ENCODE measurements at regions not wholly inside any gene's neighbourhood (a gene's known extent, or its start where the extent isn't known, plus 50 kb on each side); places are given as distances from the start of the nearest gene placed in this dataset.

DNA sequence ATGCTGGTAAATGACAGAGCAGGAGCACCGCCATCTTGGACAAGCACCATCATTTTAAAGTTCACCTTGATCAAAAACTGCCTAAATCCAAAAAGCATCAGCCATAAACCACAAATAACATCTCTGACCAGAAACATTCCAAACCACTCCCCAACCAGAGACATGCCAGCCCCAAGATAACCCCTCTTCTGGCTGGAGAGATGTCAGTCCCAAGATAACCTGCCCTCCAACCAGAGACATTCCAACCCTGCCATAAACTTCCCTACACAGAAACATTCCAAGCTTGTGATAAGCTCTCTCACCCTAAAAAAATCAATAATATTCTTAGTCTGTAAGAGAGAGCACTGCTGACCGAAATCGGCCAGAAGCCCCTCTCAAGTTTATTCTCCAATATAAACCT, 659.3 kb downstream of the XPNPEP1 start:
- H3K79me1 ChIP-seq (ENCODE audit: insufficient read depth, low read depth, low read length, poor library complexity, severe bottlenecking), result no peaks in the 10 kb centered on the region
- no peak overlapping the region for H3K18ac ChIP-seq (ENCODE audit: insufficient read length, low read depth, low read length)
- H3K9ac ChIP-seq (ENCODE audit: extremely low read depth, insufficient read length, low read length), result no peak overlapping the region
- no peaks in the 10 kb centered on the region for H3K4me1 ChIP-seq (ENCODE audit: insufficient read depth, low read length)
- no peak overlapping the region for H4K91ac ChIP-seq (ENCODE audit: insufficient read length, low read depth, low read length)
- no peak overlapping the region for H2BK12ac ChIP-seq (ENCODE audit: insufficient read length, low read depth, low read length)
- Mint-ChIP-seq H3K36me3 (ENCODE audit: insufficient read depth in 1 of 3, low read depth in 3 of 3) (peaks cover 8 to 25% (median 18%) of the 10 kb centered on the region in 3 experiments), H3K27ac (no peak overlapping the region), H3K27me3 (ENCODE audit: low read depth) (no peaks in the 10 kb centered on the region; the same call in 1 of the 2 replicates), H3K9me3 (peaks cover 30 to 31% of the 10 kb centered on the region in 2 experiments), H3K4me1 (no peaks in the 10 kb centered on the region), H3K4me3 (no peak overlapping the region)
- no peak overlapping the region for H3K27ac ChIP-seq (ENCODE audit: insufficient read length, low read depth, low read length)
- H3T11ph ChIP-seq (ENCODE audit: low read length), result no peak overlapping the region
- H4K20me1 ChIP-seq (ENCODE audit: control insufficient read depth, insufficient read depth, insufficient read length), result no peaks in the 10 kb centered on the region
- DNase-seq, result no peak
- H2BK20ac ChIP-seq (ENCODE audit: low read depth, low read length, poor library complexity, severe bottlenecking), result no peak overlapping the region
- H2BK5ac ChIP-seq (ENCODE audit: insufficient read length, low read length), result no peak overlapping the region
- no peak overlapping the region for H3K4me2 ChIP-seq (ENCODE audit: insufficient read depth, insufficient read length, low read length)
- no peaks in the 10 kb centered on the region for H3K79me2 ChIP-seq (ENCODE audit: insufficient read depth, low read length)
- H2BK15ac ChIP-seq (ENCODE audit: low read depth, low read length), result no peak overlapping the region
- no peaks in the 10 kb centered on the region for H3K9me3 ChIP-seq (ENCODE audit: control insufficient read depth, low read depth, low read length)
- no peaks in the 10 kb centered on the region for H3K23me2 ChIP-seq (ENCODE audit: insufficient read length, low read depth, low read length, poor library complexity, severe bottlenecking)
- H3K23ac ChIP-seq (ENCODE audit: insufficient read length, low read depth, low read length), result no peak overlapping the region
- no CpG with 5 or more reads among the region's 3 CpGs for WGBS (ENCODE audit: extremely low coverage, insufficient read length, low lambda C conversion rate)
- no peaks in the 10 kb centered on the region for H3K27me3 ChIP-seq (ENCODE audit: insufficient read depth, low read length)
- TF ChIP-seq, protein P1, sequence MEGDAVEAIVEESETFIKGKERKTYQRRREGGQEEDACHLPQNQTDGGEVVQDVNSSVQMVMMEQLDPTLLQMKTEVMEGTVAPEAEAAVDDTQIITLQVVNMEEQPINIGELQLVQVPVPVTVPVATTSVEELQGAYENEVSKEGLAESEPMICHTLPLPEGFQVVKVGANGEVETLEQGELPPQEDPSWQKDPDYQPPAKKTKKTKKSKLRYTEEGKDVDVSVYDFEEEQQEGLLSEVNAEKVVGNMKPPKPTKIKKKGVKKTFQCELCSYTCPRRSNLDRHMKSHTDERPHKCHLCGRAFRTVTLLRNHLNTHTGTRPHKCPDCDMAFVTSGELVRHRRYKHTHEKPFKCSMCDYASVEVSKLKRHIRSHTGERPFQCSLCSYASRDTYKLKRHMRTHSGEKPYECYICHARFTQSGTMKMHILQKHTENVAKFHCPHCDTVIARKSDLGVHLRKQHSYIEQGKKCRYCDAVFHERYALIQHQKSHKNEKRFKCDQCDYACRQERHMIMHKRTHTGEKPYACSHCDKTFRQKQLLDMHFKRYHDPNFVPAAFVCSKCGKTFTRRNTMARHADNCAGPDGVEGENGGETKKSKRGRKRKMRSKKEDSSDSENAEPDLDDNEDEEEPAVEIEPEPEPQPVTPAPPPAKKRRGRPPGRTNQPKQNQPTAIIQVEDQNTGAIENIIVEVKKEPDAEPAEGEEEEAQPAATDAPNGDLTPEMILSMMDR (conservative IDR thresholded peaks at IDR 0.05), result no peak
- no peak overlapping the region for H2AK5ac ChIP-seq (ENCODE audit: insufficient read length, low read length)
- H2AFZ ChIP-seq (ENCODE audit: low read length), result no peak overlapping the region
- no peak overlapping the region for H2BK120ac ChIP-seq (ENCODE audit: low read depth, low read length, poor library complexity, severe bottlenecking)
- no peak overlapping the region for H4K5ac ChIP-seq (ENCODE audit: insufficient read length, low read depth, low read length)
- no peak overlapping the region for H3K4ac ChIP-seq (ENCODE audit: low read depth, low read length)
- H3K56ac ChIP-seq (ENCODE audit: insufficient read length, low read depth, low read length), result no peak overlapping the region
- no peak overlapping the region for H4K8ac ChIP-seq (replicated peaks; ENCODE audit: insufficient read length, low read depth, low read length)
- H3K14ac ChIP-seq (ENCODE audit: insufficient read depth, low read length), result no peak overlapping the region

Measured in H9 (cell line).